HL-60 (cell line): ENCODE measurements at regions not wholly inside any gene's neighbourhood (a gene's known extent, or its start where the extent isn't known, plus 50 kb on each side); places are given as distances from the start of the nearest gene placed in this dataset.

ENCODE experiments used
- CTCF ChIP-seq: IDR thresholded peaks from one replicate; pipeline ENCODE4 v1.5.1; 2011; ENCODE audit warnings: low read length, control low read depth, inconsistent platforms; ENCODE audit not compliant: insufficient read depth
- POLR2AphosphoS5 ChIP-seq: IDR thresholded peaks from 2 replicates; pipeline ENCODE4 v1.6.1; 2012; ENCODE audit warnings: low read depth
- REST ChIP-seq: IDR thresholded peaks from 2 replicates; pipeline ENCODE4 v1.6.1; 2012; ENCODE audit warnings: low read depth; ENCODE audit not compliant: insufficient replicate concordance

- TF ChIP-seq CTCF (no peak), REST (no peak), POLR2AphosphoS5 (no peak)
Measured at GRCh38 chr15:67916565-67916964, 76.7 kb upstream of the RNU6-1 start.
